ENCODE measurements at regions not wholly inside any gene's neighbourhood (a gene's known extent, or its start where the extent isn't known, plus 50 kb on each side); places are given as distances from the start of the nearest gene placed in this dataset.

GRCh38 chr4:84167093-84167492 lies 332.0 kb downstream of the NKX6-1 start:
- H3K4me1 ChIP-seq (replicated peaks in 1 of 2; ENCODE audit: control insufficient read depth in 2 of 2, insufficient read depth in 2 of 2, low read length in 2 of 2) = no peaks in the 10 kb centered on the region
- no peaks in the 10 kb centered on the region for H3K9me3 ChIP-seq (replicated peaks; ENCODE audit: control insufficient read depth, insufficient read depth, low read depth, low read length)
- no peak for DNase-seq (ENCODE audit: extremely low read depth in 1 of 4, low spot score in 3 of 4)
- no peak overlapping the region for H3K4me3 ChIP-seq
- ChIA-PET CTCF (ENCODE audit: low intra/inter-chr PET ratio) (no interaction called here), POLR2A (interaction anchor here (1.1 kb wide), 1 partner anchor 9 kb away, joined by 3 read pairs; no protein-coding TSS in a partner anchor)
- no peaks in the 10 kb centered on the region for H3K36me3 ChIP-seq (ENCODE audit: control insufficient read depth, insufficient read depth, low read length)
- H2AFZ ChIP-seq (ENCODE audit: low read depth, low read length) = no peak overlapping the region
- no TSS peak for BruUV-seq (replicated peaks)
- H3K9ac ChIP-seq (ENCODE audit: insufficient read depth in 1 of 2, low read depth in 2 of 2, low read length in 2 of 2) = no peak overlapping the region
- no peaks in the 10 kb centered on the region for H3K9me1 ChIP-seq (ENCODE audit: control insufficient read depth, insufficient read depth, low read length)
- H4K20me1 ChIP-seq (replicated peaks; ENCODE audit: control insufficient read depth, insufficient read depth, low read length) = no peaks in the 10 kb centered on the region; the same call in 1 of the 2 replicates
- H3K79me2 ChIP-seq (ENCODE audit: control insufficient read depth, insufficient read depth, low read length) = no peaks in the 10 kb centered on the region
- intact Hi-C loops (cut with micrococcal nuclease) = no loop called here
- no peak for ATAC-seq
- H3K27me3 ChIP-seq (ENCODE audit: control insufficient read depth in 2 of 2, insufficient read depth in 2 of 2, low read length in 2 of 2) = no peaks in the 10 kb centered on the region
- no peak for TF ChIP-seq SMC3 (conservative IDR thresholded peaks at IDR 0.05; ENCODE audit: insufficient read depth, low read depth, low read length)
- no peak for TF ChIP-seq MYBL2 (IDR thresholded peaks at IDR 0.05; ENCODE audit: low read depth)
- no peak for TF ChIP-seq MYBL2 (CRISPR knock-in tag; IDR thresholded peaks at IDR 0.05; ENCODE audit: borderline replicate concordance)
- no peak for TF ChIP-seq SLC30A9 (CRISPR knock-in tag; IDR thresholded peaks at IDR 0.05)
- TF ChIP-seq NR3C1 (CRISPR knock-in tag; IDR thresholded peaks at IDR 0.05) = no peak
- no peak for TF ChIP-seq VEZF1 (CRISPR knock-in tag; IDR thresholded peaks at IDR 0.05)
- TF ChIP-seq HMG20B (CRISPR knock-in tag; IDR thresholded peaks at IDR 0.05) = no peak
- no peak for TF ChIP-seq HIVEP1 (CRISPR knock-in tag; IDR thresholded peaks at IDR 0.05)
- no peak for TF ChIP-seq FOXM1 (IDR thresholded peaks at IDR 0.05; ENCODE audit: low read depth)
- TF ChIP-seq FOXM1 (CRISPR knock-in tag; IDR thresholded peaks at IDR 0.05; ENCODE audit: low read depth) = no peak
- no peak for TF ChIP-seq MCM2 (IDR thresholded peaks at IDR 0.05; ENCODE audit: low read depth)
- no peak for TF ChIP-seq MYC (IDR thresholded peaks at IDR 0.05; ENCODE audit: low read depth, low read length)
- no peak for TF ChIP-seq MYC (CRISPR knock-in tag; IDR thresholded peaks at IDR 0.05; ENCODE audit: borderline replicate concordance, low read depth)
- H3K4me2 ChIP-seq (ENCODE audit: insufficient read depth, low read length) = no peak overlapping the region
- no peak overlapping the region for H3K27ac ChIP-seq (ENCODE audit: extremely low read depth, low read depth, low read length)
- no peak for FAIRE-seq
- in situ Hi-C loops (cut with MboI) = no loop called here

Data from K562 (cell line).